ENCODE measurements at regions not wholly inside any gene's neighbourhood (a gene's known extent, or its start where the extent isn't known, plus 50 kb on each side); places are given as distances from the start of the nearest gene placed in this dataset.

DNA sequence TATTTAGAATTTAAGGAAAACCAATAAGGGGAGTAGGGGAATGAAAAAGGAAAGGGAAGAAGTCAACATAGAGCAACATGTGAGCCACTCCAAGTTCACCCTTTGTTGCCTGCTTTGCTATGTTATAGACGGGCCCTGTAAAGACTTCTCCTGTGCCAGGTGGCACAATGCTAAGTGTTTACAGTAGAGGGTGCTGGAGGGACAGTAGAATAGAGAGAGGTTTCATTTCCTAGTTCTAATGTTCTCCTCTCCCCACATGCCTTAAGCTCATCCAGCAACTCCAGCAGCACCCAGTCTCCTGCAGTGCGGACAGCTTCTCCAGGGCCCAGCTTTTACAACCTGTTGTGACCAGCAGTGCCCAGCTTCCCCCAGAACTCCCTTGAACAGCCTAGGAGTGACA lies 468.0 kb downstream of the HS3ST3B1 start:
- TF ChIP-seq, protein P1, sequence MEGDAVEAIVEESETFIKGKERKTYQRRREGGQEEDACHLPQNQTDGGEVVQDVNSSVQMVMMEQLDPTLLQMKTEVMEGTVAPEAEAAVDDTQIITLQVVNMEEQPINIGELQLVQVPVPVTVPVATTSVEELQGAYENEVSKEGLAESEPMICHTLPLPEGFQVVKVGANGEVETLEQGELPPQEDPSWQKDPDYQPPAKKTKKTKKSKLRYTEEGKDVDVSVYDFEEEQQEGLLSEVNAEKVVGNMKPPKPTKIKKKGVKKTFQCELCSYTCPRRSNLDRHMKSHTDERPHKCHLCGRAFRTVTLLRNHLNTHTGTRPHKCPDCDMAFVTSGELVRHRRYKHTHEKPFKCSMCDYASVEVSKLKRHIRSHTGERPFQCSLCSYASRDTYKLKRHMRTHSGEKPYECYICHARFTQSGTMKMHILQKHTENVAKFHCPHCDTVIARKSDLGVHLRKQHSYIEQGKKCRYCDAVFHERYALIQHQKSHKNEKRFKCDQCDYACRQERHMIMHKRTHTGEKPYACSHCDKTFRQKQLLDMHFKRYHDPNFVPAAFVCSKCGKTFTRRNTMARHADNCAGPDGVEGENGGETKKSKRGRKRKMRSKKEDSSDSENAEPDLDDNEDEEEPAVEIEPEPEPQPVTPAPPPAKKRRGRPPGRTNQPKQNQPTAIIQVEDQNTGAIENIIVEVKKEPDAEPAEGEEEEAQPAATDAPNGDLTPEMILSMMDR (IDR thresholded peaks at IDR 0.05) = no peak
- no peak for TF ChIP-seq POLR2AphosphoS5 (IDR thresholded peaks at IDR 0.05; ENCODE audit: insufficient read depth in 1 of 2, low read depth in 1 of 2)
- TF ChIP-seq POLR2A (IDR thresholded peaks at IDR 0.05) = no peak
